HL-60 (cell line): ENCODE measurements at regions not wholly inside any gene's neighbourhood (a gene's known extent, or its start where the extent isn't known, plus 50 kb on each side); places are given as distances from the start of the nearest gene placed in this dataset.

Experiments used
- DNase-seq, 2 experiments: peaks; one replicate each; pipeline ENCODE4 v3.0.0-alpha.2; 2010 to 2020; ENCODE audit warnings: low read depth in 1 of 2, low spot score in 1 of 2
- H3K27ac ChIP-seq: fragments of 250-450 bp; sonication (Bioruptor Pico); replicated peaks from 2 replicates; pipeline ENCODE4 v1.5.1; 2020; ENCODE audit warnings: mild to moderate bottlenecking, moderate library complexity
- H3K27me3 ChIP-seq: fragments of 250-450 bp; sonication (Bioruptor Pico); 2 replicates; pipeline ENCODE4 v1.5.1; 2021; ENCODE audit warnings: mild to moderate bottlenecking, moderate library complexity; ENCODE audit not compliant: insufficient read depth, poor library complexity, severe bottlenecking
- H3K4me3 ChIP-seq: replicated peaks from 2 replicates; pipeline ENCODE4 v1.5.1; 2011; ENCODE audit warnings: mild to moderate bottlenecking, control low read depth, low read length; ENCODE audit not compliant: insufficient read depth
- GABPA ChIP-seq: IDR thresholded peaks from 2 replicates; pipeline ENCODE4 v1.6.1; 2012; ENCODE audit warnings: low read depth
- POLR2AphosphoS5 ChIP-seq: IDR thresholded peaks from 2 replicates; pipeline ENCODE4 v1.6.1; 2012; ENCODE audit warnings: low read depth
- SPI1 ChIP-seq: IDR thresholded peaks from 2 replicates; pipeline ENCODE4 v1.6.1; 2012; ENCODE audit warnings: low read depth, mild to moderate bottlenecking, borderline replicate concordance
- TF ChIP-seq, protein P1 (sequence below): IDR thresholded peaks from 2 replicates; pipeline ENCODE4 v1.6.1; 2012; ENCODE audit warnings: low read depth; ENCODE audit not compliant: insufficient replicate concordance
- TF ChIP-seq, protein P2 (sequence below): IDR thresholded peaks from one replicate; pipeline ENCODE4 v1.5.1; 2011; ENCODE audit warnings: low read length, control low read depth, inconsistent platforms; ENCODE audit not compliant: insufficient read depth

GRCh38 chr2:234867882-234868285 lies 83.9 kb upstream of the SH3BP4 start:
- Histone ChIP-seq H3K27ac (no peak overlapping the region), H3K4me3 (no peak overlapping the region), H3K27me3 (no peaks in the 10 kb centered on the region)
- DNase-seq, result no peak
- no peak for TF ChIP-seq POLR2AphosphoS5
- TF ChIP-seq GABPA, result no peak
- TF ChIP-seq, protein P1, sequence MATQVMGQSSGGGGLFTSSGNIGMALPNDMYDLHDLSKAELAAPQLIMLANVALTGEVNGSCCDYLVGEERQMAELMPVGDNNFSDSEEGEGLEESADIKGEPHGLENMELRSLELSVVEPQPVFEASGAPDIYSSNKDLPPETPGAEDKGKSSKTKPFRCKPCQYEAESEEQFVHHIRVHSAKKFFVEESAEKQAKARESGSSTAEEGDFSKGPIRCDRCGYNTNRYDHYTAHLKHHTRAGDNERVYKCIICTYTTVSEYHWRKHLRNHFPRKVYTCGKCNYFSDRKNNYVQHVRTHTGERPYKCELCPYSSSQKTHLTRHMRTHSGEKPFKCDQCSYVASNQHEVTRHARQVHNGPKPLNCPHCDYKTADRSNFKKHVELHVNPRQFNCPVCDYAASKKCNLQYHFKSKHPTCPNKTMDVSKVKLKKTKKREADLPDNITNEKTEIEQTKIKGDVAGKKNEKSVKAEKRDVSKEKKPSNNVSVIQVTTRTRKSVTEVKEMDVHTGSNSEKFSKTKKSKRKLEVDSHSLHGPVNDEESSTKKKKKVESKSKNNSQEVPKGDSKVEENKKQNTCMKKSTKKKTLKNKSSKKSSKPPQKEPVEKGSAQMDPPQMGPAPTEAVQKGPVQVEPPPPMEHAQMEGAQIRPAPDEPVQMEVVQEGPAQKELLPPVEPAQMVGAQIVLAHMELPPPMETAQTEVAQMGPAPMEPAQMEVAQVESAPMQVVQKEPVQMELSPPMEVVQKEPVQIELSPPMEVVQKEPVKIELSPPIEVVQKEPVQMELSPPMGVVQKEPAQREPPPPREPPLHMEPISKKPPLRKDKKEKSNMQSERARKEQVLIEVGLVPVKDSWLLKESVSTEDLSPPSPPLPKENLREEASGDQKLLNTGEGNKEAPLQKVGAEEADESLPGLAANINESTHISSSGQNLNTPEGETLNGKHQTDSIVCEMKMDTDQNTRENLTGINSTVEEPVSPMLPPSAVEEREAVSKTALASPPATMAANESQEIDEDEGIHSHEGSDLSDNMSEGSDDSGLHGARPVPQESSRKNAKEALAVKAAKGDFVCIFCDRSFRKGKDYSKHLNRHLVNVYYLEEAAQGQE, result no peak
- TF ChIP-seq, protein P2, sequence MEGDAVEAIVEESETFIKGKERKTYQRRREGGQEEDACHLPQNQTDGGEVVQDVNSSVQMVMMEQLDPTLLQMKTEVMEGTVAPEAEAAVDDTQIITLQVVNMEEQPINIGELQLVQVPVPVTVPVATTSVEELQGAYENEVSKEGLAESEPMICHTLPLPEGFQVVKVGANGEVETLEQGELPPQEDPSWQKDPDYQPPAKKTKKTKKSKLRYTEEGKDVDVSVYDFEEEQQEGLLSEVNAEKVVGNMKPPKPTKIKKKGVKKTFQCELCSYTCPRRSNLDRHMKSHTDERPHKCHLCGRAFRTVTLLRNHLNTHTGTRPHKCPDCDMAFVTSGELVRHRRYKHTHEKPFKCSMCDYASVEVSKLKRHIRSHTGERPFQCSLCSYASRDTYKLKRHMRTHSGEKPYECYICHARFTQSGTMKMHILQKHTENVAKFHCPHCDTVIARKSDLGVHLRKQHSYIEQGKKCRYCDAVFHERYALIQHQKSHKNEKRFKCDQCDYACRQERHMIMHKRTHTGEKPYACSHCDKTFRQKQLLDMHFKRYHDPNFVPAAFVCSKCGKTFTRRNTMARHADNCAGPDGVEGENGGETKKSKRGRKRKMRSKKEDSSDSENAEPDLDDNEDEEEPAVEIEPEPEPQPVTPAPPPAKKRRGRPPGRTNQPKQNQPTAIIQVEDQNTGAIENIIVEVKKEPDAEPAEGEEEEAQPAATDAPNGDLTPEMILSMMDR, result no peak
- TF ChIP-seq SPI1, result no peak

DNA sequence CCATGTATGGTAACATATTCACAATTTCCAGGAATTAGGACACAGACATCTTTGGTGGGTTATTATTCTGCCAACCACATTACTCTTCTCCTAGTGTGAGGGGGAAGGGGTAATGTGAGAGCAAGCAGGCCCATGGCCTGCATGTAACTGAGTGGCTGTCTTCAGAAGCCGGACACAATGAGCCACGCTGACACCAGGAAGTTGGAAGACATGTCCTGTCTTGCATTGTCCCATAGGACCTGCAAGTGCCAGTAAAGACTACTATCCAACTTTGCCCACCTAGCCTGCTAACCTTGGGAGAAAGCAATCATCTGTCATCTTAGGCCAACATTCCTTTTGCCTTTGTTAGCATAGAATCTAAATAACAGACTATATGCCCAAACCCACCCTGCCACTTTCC lies 86.2 kb upstream of the SH3BP4 start:
- Histone ChIP-seq H3K27me3 (no peaks in the 10 kb centered on the region), H3K4me3 (no peak overlapping the region), H3K27ac (no peak overlapping the region)
- DNase-seq, result no peak
- TF ChIP-seq, protein P1, result no peak

DNA sequence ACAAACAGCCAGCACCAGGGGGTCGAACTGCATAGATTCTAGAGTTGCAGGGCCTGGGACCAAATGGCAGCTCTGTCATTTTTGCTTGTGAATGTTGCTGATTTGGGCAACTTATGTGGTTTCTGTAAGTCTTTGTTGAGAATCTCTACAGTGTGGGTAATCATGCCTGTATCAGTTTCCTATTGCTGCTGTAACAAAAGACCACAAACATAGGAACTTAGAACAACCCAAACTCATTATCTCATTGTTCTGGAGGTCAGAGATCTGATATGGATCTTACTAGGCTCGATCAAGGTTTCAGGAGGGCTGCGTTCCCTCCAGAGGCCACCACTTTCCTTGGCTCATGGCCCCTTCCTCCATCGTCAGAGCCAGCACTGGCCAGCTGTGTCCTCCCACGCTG lies 86.8 kb upstream of the SH3BP4 start:
- no peak overlapping the region for H3K27ac ChIP-seq
- no peak overlapping the region for H3K4me3 ChIP-seq
- DNase-seq, result no peak
- TF ChIP-seq POLR2AphosphoS5, result no peak
- no peak for TF ChIP-seq SPI1
- TF ChIP-seq, protein P2, result no peak
- TF ChIP-seq, protein P1, result no peak
- TF ChIP-seq GABPA, result no peak
- no peaks in the 10 kb centered on the region for H3K27me3 ChIP-seq

DNA sequence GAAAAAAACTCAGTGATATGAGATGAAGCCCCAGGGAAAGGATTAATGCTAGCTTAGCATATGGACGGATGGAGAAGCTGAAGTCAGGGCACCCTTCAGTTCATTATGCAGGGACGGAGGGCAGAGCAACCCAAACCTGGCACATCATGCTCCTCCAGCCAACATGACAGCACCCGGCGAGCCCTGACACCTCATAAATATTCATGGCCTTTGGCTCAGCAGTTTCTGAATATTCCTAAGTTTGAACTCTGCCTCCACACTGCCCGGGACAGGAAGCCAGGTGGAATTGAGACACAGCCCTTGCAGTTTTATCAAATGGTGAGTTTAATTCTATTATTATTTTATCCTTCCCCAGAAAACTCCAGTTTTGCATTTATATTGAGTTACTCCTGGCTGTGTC lies 87.3 kb upstream of the SH3BP4 start:
- TF ChIP-seq, protein P2, result no peak
- TF ChIP-seq, protein P1, result no peak
- no peak for TF ChIP-seq SPI1
- TF ChIP-seq POLR2AphosphoS5, result no peak
- no peak for TF ChIP-seq GABPA
- H3K4me3 ChIP-seq, result no peak overlapping the region
- DNase-seq, result no peak
- H3K27me3 ChIP-seq, result no peaks in the 10 kb centered on the region
- no peak overlapping the region for H3K27ac ChIP-seq
